Keratinocyte (primary cell): ENCODE measurements at regions not wholly inside any gene's neighbourhood (a gene's known extent, or its start where the extent isn't known, plus 50 kb on each side); places are given as distances from the start of the nearest gene placed in this dataset.
A peak's percentile ranks its signal among the peaks of the same experiment; 100 is the strongest.

Source experiments
- DNase-seq: peaks from one replicate; pipeline ENCODE4 v3.0.0-alpha.2; 2011; ENCODE audit warnings: low read depth, missing footprints, low spot score
- FAIRE-seq: peaks from 2 replicates; lab custom pipeline; 2011; peaks lifted over from hg19 to GRCh38; lab: Jason Lieb, UNC
- H2AFZ ChIP-seq: 2 replicates; pipeline ENCODE4 v1.6.0; 2012; ENCODE audit warnings: low read length, control low read depth, inconsistent platforms; ENCODE audit not compliant: control insufficient read depth
- H3K27ac ChIP-seq: 2 replicates; pipeline ENCODE4 v1.5.1; 2011; ENCODE audit warnings: low read length; ENCODE audit not compliant: control insufficient read depth, insufficient read depth
- H3K27me3 ChIP-seq: 3 replicates; pipeline ENCODE4 v1.6.0; 2011; ENCODE audit warnings: low read length; ENCODE audit not compliant: control insufficient read depth, insufficient read depth; ENCODE audit errors: extremely low read depth
- H3K36me3 ChIP-seq, 2 experiments: 2 replicates in 1 of 2; 3 replicates in 1 of 2; pipeline ENCODE4 v1.5.1; 2011; ENCODE audit warnings: low read length in 2 of 2, mild to moderate bottlenecking in 1 of 2; ENCODE audit not compliant: control insufficient read depth in 2 of 2, insufficient read depth in 2 of 2; ENCODE audit errors: extremely low read depth in 1 of 2
- H3K4me1 ChIP-seq: 3 replicates; pipeline ENCODE4 v1.5.1; 2011; ENCODE audit warnings: low read length; ENCODE audit not compliant: control insufficient read depth, insufficient read depth; ENCODE audit errors: extremely low read depth
- H3K4me2 ChIP-seq: 3 replicates; pipeline ENCODE4 v1.6.0; 2011; ENCODE audit warnings: low read depth, low read length; ENCODE audit not compliant: control insufficient read depth, insufficient read depth; ENCODE audit errors: extremely low read depth
- H3K4me3 ChIP-seq, 3 experiments: fragments of 200-600 bp in 1 of 3; sonication (generic) in 1 of 3; 2 replicates in 2 of 3; 3 replicates in 1 of 3; pipeline ENCODE4 v1.5.1; 2011 to 2016; ENCODE audit warnings: low read length in 3 of 3, mild to moderate bottlenecking in 3 of 3, control low read depth in 2 of 3, inconsistent platforms in 1 of 3, low read depth in 1 of 3, mixed read lengths in 1 of 3, mixed run types in 1 of 3, moderate library complexity in 1 of 3; ENCODE audit not compliant: control insufficient read depth in 2 of 3, insufficient read depth in 2 of 3; ENCODE audit errors: extremely low read depth in 1 of 3
- H3K79me2 ChIP-seq: 2 replicates; pipeline ENCODE4 v1.6.0; 2012; ENCODE audit warnings: low read length; ENCODE audit not compliant: control insufficient read depth, insufficient read depth
- H3K9ac ChIP-seq: 3 replicates; pipeline ENCODE4 v1.6.0; 2011; ENCODE audit warnings: low read length; ENCODE audit not compliant: control insufficient read depth, insufficient read depth; ENCODE audit errors: extremely low read depth
- H3K9me1 ChIP-seq: 3 replicates; pipeline ENCODE4 v1.6.0; 2011; ENCODE audit warnings: low read length; ENCODE audit not compliant: control insufficient read depth, insufficient read depth; ENCODE audit errors: extremely low read depth
- H3K9me3 ChIP-seq: 2 replicates; pipeline ENCODE4 v1.5.1; 2012; ENCODE audit warnings: low read depth, low read length; ENCODE audit not compliant: control insufficient read depth
- H4K20me1 ChIP-seq: 3 replicates; pipeline ENCODE4 v1.6.0; 2011; ENCODE audit warnings: low read length; ENCODE audit not compliant: control insufficient read depth, insufficient read depth; ENCODE audit errors: extremely low read depth
- CTCF ChIP-seq, 3 experiments: IDR thresholded peaks in 1 of 3; conservative IDR thresholded peaks in 1 of 3; optimal IDR thresholded peaks in 1 of 3; 2 replicates in 2 of 3; 3 replicates in 1 of 3; pipeline versions ENCODE3 to v1.5.1; 2011; ENCODE audit warnings: low read length in 3 of 3, mild to moderate bottlenecking in 3 of 3, moderate library complexity in 2 of 3, control low read depth in 1 of 3, inconsistent platforms in 1 of 3; ENCODE audit not compliant: insufficient read depth in 2 of 3; ENCODE audit errors: extremely low read depth in 1 of 3
- EZH2 ChIP-seq: IDR thresholded peaks from one replicate; pipeline ENCODE4 v1.6.1; 2012; ENCODE audit warnings: inconsistent platforms, mild to moderate bottlenecking, low read length, moderate library complexity
- dilution Hi-C: fragments of 300-500 bp; cut with MboI; formaldehyde crosslinking; loops from one replicate; pipeline ENCODE4 v1.7.0; 2020; ENCODE audit warnings: low sequenced_read_pairs; ENCODE audit not compliant: extremely low pct_ligation_motif_present

GRCh38 chr18:72692086-72692485, 147.9 kb upstream of the CBLN2 start:
- Histone ChIP-seq H3K9me3 (no peaks in the 10 kb centered on the region), H3K4me2 (peak overlapping the region; percentile 85), H3K9ac (no peak overlapping the region), H3K4me3 (peak overlapping the region; percentile 1 to 46 (median 29)), H3K36me3 (no peaks in the 10 kb centered on the region), H3K79me2 (no peaks in the 10 kb centered on the region), H2AFZ (peak overlapping the region; percentile 87), H3K9me1 (no peaks in the 10 kb centered on the region), H3K4me1 (peaks cover 11% of the 10 kb centered on the region), H4K20me1 (no peaks in the 10 kb centered on the region), H3K27ac (no peak overlapping the region), H3K27me3 (no peaks in the 10 kb centered on the region)
- dilution Hi-C loops, result no loop called here
- peak; percentile 34 for FAIRE-seq
- no peak for TF ChIP-seq CTCF (optimal IDR thresholded peaks at IDR 0.05 in 1 of 3, IDR thresholded peaks at IDR 0.05 in 1 of 3, conservative IDR thresholded peaks at IDR 0.05 in 1 of 3; ENCODE audit: extremely low read depth in 1 of 3, insufficient read depth in 2 of 3, low read length in 3 of 3)
- no peak for TF ChIP-seq EZH2
- DNase-seq, result no peak

- H3K9me3 ChIP-seq, result no peaks in the 10 kb centered on the region
- TF ChIP-seq CTCF (optimal IDR thresholded peaks at IDR 0.05 in 1 of 3, IDR thresholded peaks at IDR 0.05 in 1 of 3, conservative IDR thresholded peaks at IDR 0.05 in 1 of 3; ENCODE audit: extremely low read depth in 1 of 3, insufficient read depth in 2 of 3, low read length in 3 of 3) (no peak), EZH2 (no peak)
- H3K4me1 ChIP-seq, result peaks cover 6% of the 10 kb centered on the region
- FAIRE-seq (no peak), DNase-seq (no peak)
- H3K27ac ChIP-seq, result no peak overlapping the region
- dilution Hi-C loops, result no loop called here
- no peak overlapping the region for H3K4me2 ChIP-seq
- H3K4me3 ChIP-seq, result no peak overlapping the region
- H3K36me3 ChIP-seq, result no peaks in the 10 kb centered on the region
- no peaks in the 10 kb centered on the region for H3K9me1 ChIP-seq
- H2AFZ ChIP-seq, result no peak overlapping the region
- H4K20me1 ChIP-seq, result no peaks in the 10 kb centered on the region
- no peaks in the 10 kb centered on the region for H3K27me3 ChIP-seq
- no peak overlapping the region for H3K9ac ChIP-seq
- no peaks in the 10 kb centered on the region for H3K79me2 ChIP-seq
Measured at GRCh38 chr18:72687736-72688135, 143.6 kb upstream of the CBLN2 start.
